ENCODE measurements at regions not wholly inside any gene's neighbourhood (a gene's known extent, or its start where the extent isn't known, plus 50 kb on each side); places are given as distances from the start of the nearest gene placed in this dataset.
"Not testable (repeated sequence)": the region's sequence is repeated elsewhere in the genome, so short reads cannot be mapped to it uniquely, and the experiment has no call there.

GRCh38 chr2:87128761-87129553 is 107.3 kb upstream of the PLGLB1 start:
- not testable (repeated sequence) for H2AFZ ChIP-seq (ENCODE audit: low read depth); H4K20me1 ChIP-seq (ENCODE audit: insufficient read depth); H3K4me3 ChIP-seq (IDR thresholded peaks at IDR 0.05; ENCODE audit: insufficient read depth, low read depth, low read length); H3K4me2 ChIP-seq; H3K27ac ChIP-seq; H3K27me3 ChIP-seq (ENCODE audit: insufficient read depth, low read depth); H3K9ac ChIP-seq; H3K36me3 ChIP-seq (ENCODE audit: insufficient read depth); H3K4me1 ChIP-seq (ENCODE audit: low read depth, poor library complexity, severe bottlenecking); H3K79me2 ChIP-seq (ENCODE audit: insufficient read depth, low read depth)

GRCh38 chr2:87132577-87132976 is 110.9 kb upstream of the PLGLB1 start:
- H3K9ac ChIP-seq; H3K4me3 ChIP-seq (IDR thresholded peaks at IDR 0.05; ENCODE audit: insufficient read depth, low read depth, low read length); H3K4me1 ChIP-seq (ENCODE audit: low read depth, poor library complexity, severe bottlenecking); H2AFZ ChIP-seq (ENCODE audit: low read depth); H3K36me3 ChIP-seq (ENCODE audit: insufficient read depth); H3K79me2 ChIP-seq (ENCODE audit: insufficient read depth, low read depth); H3K27me3 ChIP-seq (ENCODE audit: insufficient read depth, low read depth); H3K27ac ChIP-seq; H4K20me1 ChIP-seq (ENCODE audit: insufficient read depth): not testable (repeated sequence)
- 0 out of 2 replicates have a peak overlapping the region, but pooled peaks have one; percentile 19 for H3K4me2 ChIP-seq

GRCh38 chr2:87151835-87152493 is 130.3 kb upstream of the PLGLB1 start:
- not testable (repeated sequence) for H2AFZ ChIP-seq (ENCODE audit: low read depth); H4K20me1 ChIP-seq (ENCODE audit: insufficient read depth); H3K79me2 ChIP-seq (ENCODE audit: insufficient read depth, low read depth); H3K4me1 ChIP-seq (ENCODE audit: low read depth, poor library complexity, severe bottlenecking); H3K4me2 ChIP-seq; H3K9ac ChIP-seq; H3K27ac ChIP-seq; H3K4me3 ChIP-seq (IDR thresholded peaks at IDR 0.05; ENCODE audit: insufficient read depth, low read depth, low read length); H3K27me3 ChIP-seq (ENCODE audit: insufficient read depth, low read depth); H3K36me3 ChIP-seq (ENCODE audit: insufficient read depth)

GRCh38 chr2:87174454-87174853 is 152.8 kb upstream of the PLGLB1 start:
- not testable (repeated sequence) for H3K36me3 ChIP-seq (ENCODE audit: insufficient read depth)

GRCh38 chr2:87183373-87183772 is 161.7 kb upstream of the PLGLB1 start:
- not testable (repeated sequence) for H3K4me2 ChIP-seq

More at GRCh38 chr2:87174454-87174853, 152.8 kb upstream of the PLGLB1 start:
- not testable (repeated sequence) for H3K27ac ChIP-seq; H4K20me1 ChIP-seq (ENCODE audit: insufficient read depth); H3K4me1 ChIP-seq (ENCODE audit: low read depth, poor library complexity, severe bottlenecking); H2AFZ ChIP-seq (ENCODE audit: low read depth); H3K79me2 ChIP-seq (ENCODE audit: insufficient read depth, low read depth); H3K27me3 ChIP-seq (ENCODE audit: insufficient read depth, low read depth); H3K4me3 ChIP-seq (IDR thresholded peaks at IDR 0.05; ENCODE audit: insufficient read depth, low read depth, low read length); H3K9ac ChIP-seq; H3K4me2 ChIP-seq

GRCh38 chr2:87184260-87184659 is 162.6 kb upstream of the PLGLB1 start:
- not testable (repeated sequence) for H3K27me3 ChIP-seq (ENCODE audit: insufficient read depth, low read depth); H3K4me1 ChIP-seq (ENCODE audit: low read depth, poor library complexity, severe bottlenecking); H3K4me3 ChIP-seq (IDR thresholded peaks at IDR 0.05; ENCODE audit: insufficient read depth, low read depth, low read length); H3K79me2 ChIP-seq (ENCODE audit: insufficient read depth, low read depth); H3K9ac ChIP-seq; H3K36me3 ChIP-seq (ENCODE audit: insufficient read depth); H4K20me1 ChIP-seq (ENCODE audit: insufficient read depth); H3K27ac ChIP-seq; H3K4me2 ChIP-seq; H2AFZ ChIP-seq (ENCODE audit: low read depth)

More at GRCh38 chr2:87183373-87183772, 161.7 kb upstream of the PLGLB1 start:
- not testable (repeated sequence) for H3K4me3 ChIP-seq (IDR thresholded peaks at IDR 0.05; ENCODE audit: insufficient read depth, low read depth, low read length); H3K27me3 ChIP-seq (ENCODE audit: insufficient read depth, low read depth); H4K20me1 ChIP-seq (ENCODE audit: insufficient read depth); H3K27ac ChIP-seq; H3K4me1 ChIP-seq (ENCODE audit: low read depth, poor library complexity, severe bottlenecking); H3K36me3 ChIP-seq (ENCODE audit: insufficient read depth); H3K79me2 ChIP-seq (ENCODE audit: insufficient read depth, low read depth); H2AFZ ChIP-seq (ENCODE audit: low read depth); H3K9ac ChIP-seq

GRCh38 chr2:87189214-87189613 is 167.6 kb upstream of the PLGLB1 start:
- not testable (repeated sequence) for H2AFZ ChIP-seq (ENCODE audit: low read depth); H3K4me2 ChIP-seq; H3K36me3 ChIP-seq (ENCODE audit: insufficient read depth); H3K9ac ChIP-seq; H3K27ac ChIP-seq; H4K20me1 ChIP-seq (ENCODE audit: insufficient read depth); H3K79me2 ChIP-seq (ENCODE audit: insufficient read depth, low read depth); H3K4me1 ChIP-seq (ENCODE audit: low read depth, poor library complexity, severe bottlenecking); H3K4me3 ChIP-seq (IDR thresholded peaks at IDR 0.05; ENCODE audit: insufficient read depth, low read depth, low read length); H3K27me3 ChIP-seq (ENCODE audit: insufficient read depth, low read depth)

- not testable (repeated sequence) for H3K36me3 ChIP-seq (ENCODE audit: insufficient read depth); H3K27ac ChIP-seq; H3K4me3 ChIP-seq (IDR thresholded peaks at IDR 0.05; ENCODE audit: insufficient read depth, low read depth, low read length); H3K9ac ChIP-seq; H3K4me2 ChIP-seq; H4K20me1 ChIP-seq (ENCODE audit: insufficient read depth); H2AFZ ChIP-seq (ENCODE audit: low read depth); H3K4me1 ChIP-seq (ENCODE audit: low read depth, poor library complexity, severe bottlenecking); H3K79me2 ChIP-seq (ENCODE audit: insufficient read depth, low read depth); H3K27me3 ChIP-seq (ENCODE audit: insufficient read depth, low read depth)
These were observed 171.7 kb upstream of the PLGLB1 start for GRCh38 chr2:87193336-87193735.

- H2AFZ ChIP-seq (ENCODE audit: low read depth); H3K27me3 ChIP-seq (ENCODE audit: insufficient read depth, low read depth); H3K9ac ChIP-seq; H3K4me1 ChIP-seq (ENCODE audit: low read depth, poor library complexity, severe bottlenecking); H3K79me2 ChIP-seq (ENCODE audit: insufficient read depth, low read depth); H3K36me3 ChIP-seq (ENCODE audit: insufficient read depth); H3K4me3 ChIP-seq (IDR thresholded peaks at IDR 0.05; ENCODE audit: insufficient read depth, low read depth, low read length); H3K4me2 ChIP-seq; H3K27ac ChIP-seq; H4K20me1 ChIP-seq (ENCODE audit: insufficient read depth): not testable (repeated sequence)
These were observed 172.8 kb upstream of the PLGLB1 start for GRCh38 chr2:87194254-87194999.
